Smooth muscle cell (in vitro differentiated cells): ENCODE measurements at regions not wholly inside any gene's neighbourhood (a gene's known extent, or its start where the extent isn't known, plus 50 kb on each side); places are given as distances from the start of the nearest gene placed in this dataset.

ENCODE experiments used
- DNase-seq: peaks from one replicate; lab custom pipeline; 2025; ENCODE audit not compliant: unreplicated experiment; lab: John Stamatoyannopoulos, UW
- H2AFZ ChIP-seq: fragments of 200-600 bp; sonication (generic); 2 replicates; pipeline ENCODE4 v1.6.0; 2016; ENCODE audit warnings: antibody characterized with exemption, low read depth, mild to moderate bottlenecking
- H3F3A ChIP-seq: fragments of 200-600 bp; sonication (generic); 2 replicates; pipeline ENCODE4 v1.6.0; 2017; ENCODE audit warnings: antibody characterized with exemption, low read depth
- H3K27ac ChIP-seq: fragments of 200-600 bp; sonication (generic); 2 replicates; pipeline ENCODE4 v1.5.1; 2016; ENCODE audit warnings: low read depth, mild to moderate bottlenecking
- H3K27me3 ChIP-seq: fragments of 200-600 bp; sonication (generic); 2 replicates; pipeline ENCODE4 v1.6.1; 2016; ENCODE audit warnings: low read depth, mild to moderate bottlenecking
- H3K36me3 ChIP-seq: fragments of 200-600 bp; sonication (generic); 2 replicates; pipeline ENCODE4 v1.5.1; 2016; ENCODE audit warnings: low read depth
- H3K4me1 ChIP-seq: fragments of 200-600 bp; sonication (generic); 2 replicates; pipeline ENCODE4 v1.5.1; 2016; ENCODE audit warnings: low read depth
- H3K4me2 ChIP-seq: fragments of 200-600 bp; sonication (generic); 2 replicates; pipeline ENCODE4 v1.6.0; 2016; ENCODE audit warnings: mild to moderate bottlenecking
- H3K4me3 ChIP-seq: fragments of 200-600 bp; sonication (generic); 2 replicates; pipeline ENCODE4 v1.5.1; 2016; ENCODE audit warnings: mild to moderate bottlenecking
- H3K79me2 ChIP-seq: fragments of 200-600 bp; sonication (generic); 2 replicates; pipeline ENCODE4 v1.6.0; 2016; ENCODE audit warnings: low read depth, mild to moderate bottlenecking
- H3K9ac ChIP-seq: fragments of 200-600 bp; sonication (generic); 2 replicates; pipeline ENCODE4 v1.6.0; 2016; ENCODE audit warnings: low read depth
- H3K9me3 ChIP-seq: fragments of 200-600 bp; sonication (generic); replicated peaks from 2 replicates; pipeline ENCODE4 v1.5.1; 2016; ENCODE audit warnings: low read depth
- H4K20me1 ChIP-seq: fragments of 200-600 bp; sonication (generic); 2 replicates; pipeline ENCODE4 v1.6.0; 2016; ENCODE audit warnings: low read depth
- CTCF ChIP-seq: fragments of 200-600 bp; sonication (generic); IDR thresholded peaks from 2 replicates; pipeline ENCODE4 v1.5.1; 2017; ENCODE audit warnings: borderline replicate concordance, mild to moderate bottlenecking, antibody characterized with exemption; ENCODE audit not compliant: insufficient read depth, poor library complexity, severe bottlenecking
- WGBS: methylation state at CpG from one replicate; pipeline ENCODE4 v1.1.7; 2016; ENCODE audit warnings: low lambda C conversion rate; 5-methylcytosine and 5-hydroxymethylcytosine counted together

- Histone ChIP-seq H3K4me3 (no peak overlapping the region), H3K79me2 (no peaks in the 10 kb centered on the region), H3K9ac (no peak overlapping the region), H3K27ac (no peak overlapping the region), H2AFZ (no peak overlapping the region), H3K36me3 (no peaks in the 10 kb centered on the region), H4K20me1 (no peaks in the 10 kb centered on the region), H3K27me3 (no peaks in the 10 kb centered on the region), H3K4me1 (no peaks in the 10 kb centered on the region), H3K9me3 (no peaks in the 10 kb centered on the region), H3K4me2 (no peak overlapping the region), H3F3A (no peaks in the 10 kb centered on the region)
- DNase-seq = no peak
- no peak for TF ChIP-seq CTCF
- WGBS = 77% methylated on average over 8 of the region's 8 CpGs
These were observed 226.9 kb upstream of the IRF2BP2 start for GRCh38 chr1:234836776-234837357.

- no peak overlapping the region for H3K4me3 ChIP-seq
- no peaks in the 10 kb centered on the region for H3K27me3 ChIP-seq
- H4K20me1 ChIP-seq = no peaks in the 10 kb centered on the region
- 95% methylated on average over 7 of the region's 7 CpGs for WGBS
- no peak overlapping the region for H3K27ac ChIP-seq
- H3K36me3 ChIP-seq = no peaks in the 10 kb centered on the region
- TF ChIP-seq CTCF = no peak
- no peaks in the 10 kb centered on the region for H3K79me2 ChIP-seq
- H2AFZ ChIP-seq = no peak overlapping the region
- H3K9me3 ChIP-seq = no peaks in the 10 kb centered on the region
- no peak overlapping the region for H3K4me2 ChIP-seq
- H3F3A ChIP-seq = no peaks in the 10 kb centered on the region
- no peaks in the 10 kb centered on the region for H3K4me1 ChIP-seq
- H3K9ac ChIP-seq = no peak overlapping the region
- DNase-seq = no peak
These were observed 226.2 kb upstream of the IRF2BP2 start for GRCh38 chr1:234836045-234836681.

GRCh38 chr1:234835239-234835638, 225.3 kb upstream of the IRF2BP2 start:
- Histone ChIP-seq H3K27me3 (no peaks in the 10 kb centered on the region), H3K4me2 (no peak overlapping the region), H3K9ac (no peak overlapping the region), H3K4me1 (no peaks in the 10 kb centered on the region), H3K9me3 (no peaks in the 10 kb centered on the region), H3K36me3 (no peaks in the 10 kb centered on the region), H4K20me1 (no peaks in the 10 kb centered on the region), H3K4me3 (no peak overlapping the region), H3K27ac (no peak overlapping the region), H3K79me2 (no peaks in the 10 kb centered on the region), H2AFZ (no peak overlapping the region), H3F3A (no peaks in the 10 kb centered on the region)
- 55% methylated on average over 2 of the region's 2 CpGs for WGBS
- no peak for DNase-seq
- TF ChIP-seq CTCF = no peak

GRCh38 chr1:234833646-234834045, 223.7 kb upstream of the IRF2BP2 start:
- TF ChIP-seq CTCF = no peak
- Histone ChIP-seq H3K4me1 (no peaks in the 10 kb centered on the region), H3K36me3 (no peaks in the 10 kb centered on the region), H3K4me3 (no peak overlapping the region), H3K9me3 (no peaks in the 10 kb centered on the region), H3K4me2 (no peak overlapping the region), H3F3A (no peaks in the 10 kb centered on the region), H3K9ac (no peak overlapping the region), H2AFZ (no peak overlapping the region), H4K20me1 (no peaks in the 10 kb centered on the region), H3K27ac (no peak overlapping the region), H3K79me2 (no peaks in the 10 kb centered on the region), H3K27me3 (no peaks in the 10 kb centered on the region)
- WGBS = 84% methylated on average over 4 of the region's 4 CpGs
- no peak for DNase-seq
